Astrocyte of the cerebellum (primary cell): ENCODE measurements at regions not wholly inside any gene's neighbourhood (a gene's known extent, or its start where the extent isn't known, plus 50 kb on each side); places are given as distances from the start of the nearest gene placed in this dataset.
A peak's percentile ranks its signal among the peaks of the same experiment; 100 is the strongest.

Experiments
- DNase-seq: peaks from one replicate; pipeline ENCODE4 v3.0.0-alpha.2; 2011; ENCODE audit warnings: low read depth
- H3K4me3 ChIP-seq: 2 replicates; pipeline ENCODE4 v1.5.1; 2011; ENCODE audit warnings: mild to moderate bottlenecking, low read depth, low read length, moderate library complexity
- in situ Hi-C: cut with HindIII; loops from 2 replicates; pipeline ENCODE4 v1.10.0; 2017; ENCODE audit warnings: low sequenced_read_pairs
- TF ChIP-seq, protein P1 (sequence below): IDR thresholded peaks from 2 replicates; pipeline ENCODE4 v1.5.1; 2012; ENCODE audit warnings: low read length, low read depth, moderate library complexity, mild to moderate bottlenecking; ENCODE audit errors: missing control alignments

DNA sequence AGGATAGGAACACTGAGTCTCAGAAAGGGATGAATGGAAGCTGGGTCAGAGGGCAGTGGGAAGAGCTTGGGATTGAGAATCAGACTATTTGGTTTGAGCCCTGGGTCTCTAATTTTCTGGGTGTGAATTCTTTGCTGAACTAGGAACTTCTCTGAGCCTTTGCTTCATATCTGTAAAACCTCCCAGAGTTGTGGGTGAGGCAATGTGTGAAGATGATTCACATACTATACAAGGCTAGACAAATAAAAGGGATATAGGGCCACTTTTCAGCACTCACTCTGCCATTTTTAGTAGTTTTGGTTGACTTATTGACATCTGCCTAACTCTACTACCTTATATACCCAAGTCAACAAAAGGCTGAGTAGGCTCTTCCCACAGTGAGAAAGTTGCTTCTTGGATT lies 77.7 kb upstream of the JUN start:
- TF ChIP-seq, protein P1, sequence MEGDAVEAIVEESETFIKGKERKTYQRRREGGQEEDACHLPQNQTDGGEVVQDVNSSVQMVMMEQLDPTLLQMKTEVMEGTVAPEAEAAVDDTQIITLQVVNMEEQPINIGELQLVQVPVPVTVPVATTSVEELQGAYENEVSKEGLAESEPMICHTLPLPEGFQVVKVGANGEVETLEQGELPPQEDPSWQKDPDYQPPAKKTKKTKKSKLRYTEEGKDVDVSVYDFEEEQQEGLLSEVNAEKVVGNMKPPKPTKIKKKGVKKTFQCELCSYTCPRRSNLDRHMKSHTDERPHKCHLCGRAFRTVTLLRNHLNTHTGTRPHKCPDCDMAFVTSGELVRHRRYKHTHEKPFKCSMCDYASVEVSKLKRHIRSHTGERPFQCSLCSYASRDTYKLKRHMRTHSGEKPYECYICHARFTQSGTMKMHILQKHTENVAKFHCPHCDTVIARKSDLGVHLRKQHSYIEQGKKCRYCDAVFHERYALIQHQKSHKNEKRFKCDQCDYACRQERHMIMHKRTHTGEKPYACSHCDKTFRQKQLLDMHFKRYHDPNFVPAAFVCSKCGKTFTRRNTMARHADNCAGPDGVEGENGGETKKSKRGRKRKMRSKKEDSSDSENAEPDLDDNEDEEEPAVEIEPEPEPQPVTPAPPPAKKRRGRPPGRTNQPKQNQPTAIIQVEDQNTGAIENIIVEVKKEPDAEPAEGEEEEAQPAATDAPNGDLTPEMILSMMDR = no peak
- in situ Hi-C loops = no loop called here
- no peak overlapping the region for H3K4me3 ChIP-seq
- DNase-seq = no peak

DNA sequence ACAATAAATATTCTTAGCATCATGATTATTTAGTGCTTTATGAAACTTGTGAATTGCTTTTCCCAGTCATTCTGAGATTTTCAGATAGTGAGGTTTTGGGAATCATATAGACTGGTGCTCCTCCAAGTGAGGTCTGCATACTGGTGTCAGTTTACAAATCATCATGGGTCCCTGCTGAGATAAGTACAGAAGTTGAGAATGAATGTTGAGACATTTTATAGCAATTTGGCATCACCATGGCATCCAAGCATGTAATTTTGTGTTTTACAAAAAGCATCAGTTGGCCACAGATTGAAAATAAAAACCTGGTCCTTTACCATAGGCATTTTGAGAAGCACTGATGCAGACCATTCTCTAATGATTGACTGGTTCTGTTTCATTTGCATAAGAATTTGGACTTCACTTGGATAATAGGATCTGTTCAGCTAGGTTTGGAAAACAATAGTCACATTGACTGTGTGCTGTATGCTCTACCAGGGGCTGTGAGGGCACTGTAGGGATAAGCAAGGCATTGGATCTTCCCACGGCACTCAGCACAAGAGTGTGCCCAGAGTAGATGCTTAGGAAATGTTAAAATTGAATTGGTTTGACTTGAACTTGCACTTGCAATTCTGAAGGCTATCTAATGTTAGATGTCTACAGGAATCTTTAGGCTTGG lies 79.0 kb upstream of the JUN start:
- TF ChIP-seq, protein P1 = no peak
- DNase-seq = no peak
- no peak overlapping the region for H3K4me3 ChIP-seq
- in situ Hi-C loops = no loop called here

DNA sequence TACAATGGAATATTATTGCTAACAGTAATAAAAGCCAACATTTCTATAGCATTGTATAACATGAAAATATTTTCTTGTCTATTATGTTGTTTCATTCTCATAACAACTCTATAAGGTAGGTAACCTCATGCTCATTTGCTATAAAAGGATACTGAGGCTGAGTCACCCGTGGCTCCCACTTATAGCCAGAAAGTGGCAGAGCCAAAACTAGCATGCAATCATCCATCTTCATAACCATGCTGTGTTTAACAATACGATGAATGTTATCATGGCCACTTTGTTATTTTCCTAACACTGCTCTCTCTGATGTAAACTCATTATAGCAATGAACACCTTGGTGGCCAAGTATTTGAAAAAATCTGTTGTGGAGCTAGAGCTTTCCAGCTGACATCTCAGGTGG lies 80.8 kb upstream of the JUN start:
- no peak for DNase-seq
- TF ChIP-seq, protein P1 = no peak
- no peak overlapping the region for H3K4me3 ChIP-seq
- in situ Hi-C loops = no loop called here

DNA sequence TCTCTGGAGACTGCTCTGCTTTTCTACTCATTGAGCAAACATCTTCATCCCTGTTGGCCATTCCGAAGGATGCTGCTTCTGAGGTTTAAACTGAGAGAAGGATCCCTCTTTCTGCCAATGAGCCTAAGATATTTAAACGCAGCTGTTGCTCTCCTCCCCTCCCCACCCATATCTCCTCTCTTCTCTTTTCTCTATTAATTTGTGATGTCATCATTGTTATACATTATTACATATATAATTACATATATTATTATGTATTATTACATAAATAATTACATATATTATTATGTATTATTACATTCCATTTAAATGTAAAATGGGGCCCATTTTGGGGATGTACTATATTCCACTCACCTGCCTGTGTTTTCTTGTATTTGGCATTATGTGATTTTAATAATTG lies 82.7 kb upstream of the JUN start:
- H3K4me3 ChIP-seq = no peak overlapping the region
- TF ChIP-seq, protein P1 = no peak
- in situ Hi-C loops = no loop called here
- DNase-seq = no peak

DNA sequence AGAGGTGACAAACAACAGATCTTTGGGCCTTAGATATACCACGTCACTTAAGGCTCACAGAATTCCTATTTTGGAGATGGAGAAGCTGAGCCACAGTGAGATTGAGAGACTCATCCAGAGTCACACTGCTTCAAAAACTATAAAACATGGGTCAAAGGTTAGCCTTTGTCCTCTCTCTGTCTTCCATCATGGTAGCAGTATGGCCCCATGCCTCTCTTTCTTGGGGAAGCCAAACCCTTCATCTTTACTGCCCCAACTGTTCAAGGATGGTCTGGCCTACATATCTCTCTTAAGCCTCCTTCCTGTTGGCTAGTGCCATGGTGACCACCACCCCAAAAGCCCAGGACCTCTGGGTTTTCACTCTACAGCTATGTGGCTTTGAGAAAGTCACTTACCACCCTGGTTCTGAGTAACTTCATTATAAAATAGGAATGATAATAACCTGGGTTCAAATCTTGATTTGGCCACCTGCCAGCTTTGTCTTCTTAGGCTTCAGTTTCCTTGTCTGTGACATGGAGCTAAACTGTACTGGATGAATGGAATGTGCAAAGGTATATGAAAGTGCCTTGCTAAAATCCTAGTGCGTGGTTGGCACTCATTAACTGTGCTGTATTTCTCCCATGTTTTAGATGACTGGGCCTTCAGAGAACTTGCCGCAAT lies 85.9 kb upstream of the JUN start:
- H3K4me3 ChIP-seq = no peak overlapping the region
- no peak for DNase-seq
- in situ Hi-C loops = no loop called here
- TF ChIP-seq, protein P1 = no peak

DNA sequence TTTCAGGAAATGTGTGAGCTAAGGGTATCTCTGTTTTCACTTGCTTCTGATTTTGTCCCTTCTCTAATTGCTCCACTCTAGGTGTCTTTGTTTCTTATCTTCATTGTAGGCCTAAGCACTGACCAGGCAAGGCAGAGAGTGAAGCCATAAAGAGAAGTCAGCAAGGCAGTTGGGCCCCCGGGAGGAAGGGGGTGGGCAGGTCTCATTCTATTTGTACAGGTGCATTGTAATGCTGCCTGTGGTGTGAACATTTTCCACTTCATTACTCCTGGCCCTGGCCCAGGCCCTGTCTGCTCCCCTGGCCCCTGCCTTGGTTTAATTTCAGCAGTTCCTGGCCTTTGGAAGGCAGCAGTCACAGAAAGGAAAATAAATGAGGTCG lies 86.4 kb upstream of the JUN start:
- in situ Hi-C loops = no loop called here
- no peak overlapping the region for H3K4me3 ChIP-seq
- DNase-seq = peak; percentile 52
- TF ChIP-seq, protein P1 = no peak

DNA sequence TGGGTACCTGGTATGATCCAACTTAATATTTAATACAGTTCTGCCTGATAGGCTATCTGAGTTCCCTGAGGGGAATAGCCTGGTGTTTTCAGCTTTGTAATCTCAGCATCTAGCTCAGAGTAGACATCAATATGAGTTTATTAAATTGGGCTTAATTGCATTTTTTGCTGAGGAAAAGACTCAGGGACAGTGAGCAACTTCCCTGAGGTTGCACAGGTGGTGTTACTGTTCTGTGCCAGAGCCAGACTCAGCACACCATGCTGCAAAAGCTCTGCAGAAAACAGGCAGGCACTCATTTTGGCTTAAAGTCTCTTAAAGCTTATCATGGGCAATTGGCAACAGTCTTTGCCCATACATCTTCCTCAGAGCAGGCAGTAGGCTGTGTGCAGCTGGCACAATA lies 90.5 kb upstream of the JUN start:
- in situ Hi-C loops = no loop called here
- no peak for DNase-seq
- H3K4me3 ChIP-seq = no peak overlapping the region
- TF ChIP-seq, protein P1 = no peak
